CD14-positive monocyte (primary cell): ENCODE measurements at regions not wholly inside any gene's neighbourhood (a gene's known extent, or its start where the extent isn't known, plus 50 kb on each side); places are given as distances from the start of the nearest gene placed in this dataset.

ENCODE experiments used
- DNase-seq, 3 donors: peaks; one replicate each; pipeline ENCODE4 v3.0.0-alpha.2; 2011 to 2022
- H2AFZ ChIP-seq: 2 replicates; pipeline ENCODE4 v1.6.0; 2012; ENCODE audit warnings: mild to moderate bottlenecking, low read depth, low read length, inconsistent platforms; ENCODE audit not compliant: insufficient read depth, poor library complexity, severe bottlenecking
- H3K27ac ChIP-seq, 2 donors: 1 replicate in 1 of 2; 2 replicates in 1 of 2; pipeline ENCODE4 v1.5.1; 2012 to 2013; ENCODE audit warnings: low read length in 2 of 2, control low read depth in 1 of 2, inconsistent platforms in 1 of 2, low read depth in 1 of 2, mild to moderate bottlenecking in 1 of 2
- H3K27me3 ChIP-seq, 2 donors: one replicate each; pipeline versions ENCODE4 v1.6.0 to v1.6.1; 2011 to 2013; ENCODE audit warnings: low read length in 2 of 2; ENCODE audit not compliant: control insufficient read depth in 2 of 2, insufficient read depth in 2 of 2
- H3K36me3 ChIP-seq, 2 donors: replicated peaks in 1 of 2; 1 replicate in 1 of 2; 2 replicates in 1 of 2; pipeline versions ENCODE4 v1.5.1 to v1.6.1; 2012 to 2013; ENCODE audit warnings: low read length in 2 of 2, control low read depth in 1 of 2, inconsistent platforms in 1 of 2, mild to moderate bottlenecking in 1 of 2; ENCODE audit not compliant: insufficient read depth in 2 of 2, control insufficient read depth in 1 of 2
- H3K4me1 ChIP-seq, 2 donors: 1 replicate in 1 of 2; 2 replicates in 1 of 2; pipeline versions ENCODE4 v1.5.1 to v1.6.1; 2012 to 2013; ENCODE audit warnings: low read length in 2 of 2, control low read depth in 1 of 2, inconsistent platforms in 1 of 2, mild to moderate bottlenecking in 1 of 2, moderate library complexity in 1 of 2; ENCODE audit not compliant: insufficient read depth in 2 of 2, control insufficient read depth in 1 of 2
- H3K4me2 ChIP-seq: replicated peaks from 2 replicates; pipeline ENCODE3; 2012; ENCODE audit warnings: low read length, moderate library complexity, mild to moderate bottlenecking; ENCODE audit not compliant: poor library complexity, severe bottlenecking; ENCODE audit errors: extremely low read depth
- H3K4me3 ChIP-seq, 3 experiments: fragments of 200-600 bp in 1 of 3; sonication (generic) in 1 of 3; replicated peaks in 1 of 3; 1 replicate in 2 of 3; 2 replicates in 1 of 3; pipeline ENCODE4 v1.5.1; 2011 to 2013; ENCODE audit warnings: low read length in 3 of 3, mild to moderate bottlenecking in 3 of 3, control low read depth in 2 of 3, low read depth in 2 of 3, inconsistent platforms in 1 of 3, moderate library complexity in 1 of 3
- H3K79me2 ChIP-seq: 2 replicates; pipeline ENCODE4 v1.6.0; 2012; ENCODE audit warnings: mild to moderate bottlenecking, control low read depth, inconsistent platforms, low read length, moderate library complexity; ENCODE audit not compliant: insufficient read depth
- H3K9ac ChIP-seq: 2 replicates; pipeline ENCODE4 v1.6.0; 2017; ENCODE audit warnings: low read length, mild to moderate bottlenecking; ENCODE audit not compliant: insufficient read depth, poor library complexity, severe bottlenecking
- H3K9me3 ChIP-seq, 2 donors: replicated peaks in 1 of 2; 1 replicate in 1 of 2; 2 replicates in 1 of 2; pipeline versions ENCODE4 v1.5.1 to v1.6.1; 2012 to 2013; ENCODE audit warnings: low read length in 2 of 2, control low read depth in 1 of 2; ENCODE audit not compliant: control insufficient read depth in 1 of 2, insufficient read depth in 1 of 2
- H4K20me1 ChIP-seq: 2 replicates; pipeline ENCODE4 v1.6.0; 2012; ENCODE audit warnings: mild to moderate bottlenecking, low read length, control low read depth, moderate library complexity; ENCODE audit not compliant: insufficient read depth
- H3K27ac Mint-ChIP-seq, 7 donors: one replicate each; pipeline ENCODE4 v1.8.0; 2020; ENCODE audit warnings: mild to moderate bottlenecking in 7 of 7, mixed read lengths in 7 of 7, moderate library complexity in 6 of 7, inconsistent platforms in 2 of 7
- H3K27me3 Mint-ChIP-seq, 3 donors: one replicate each; pipeline ENCODE4 v1.8.0; 2021 to 2022; ENCODE audit warnings: low read depth in 3 of 3, mild to moderate bottlenecking in 3 of 3, mixed read lengths in 3 of 3, moderate library complexity in 3 of 3, inconsistent platforms in 1 of 3
- H3K36me3 Mint-ChIP-seq, 2 donors: one replicate each; pipeline ENCODE4 v1.8.0; 2020; ENCODE audit warnings: mixed read lengths in 2 of 2, inconsistent platforms in 1 of 2, mild to moderate bottlenecking in 1 of 2
- H3K4me1 Mint-ChIP-seq: one replicate; pipeline ENCODE4 v1.8.0; 2020; ENCODE audit warnings: mild to moderate bottlenecking, mixed read lengths
- H3K4me3 Mint-ChIP-seq, 2 donors: one replicate each; pipeline ENCODE4 v1.8.0; 2020; ENCODE audit warnings: mild to moderate bottlenecking in 2 of 2, mixed read lengths in 2 of 2, moderate library complexity in 1 of 2
- H3K9me3 Mint-ChIP-seq, 7 donors: one replicate each; pipeline ENCODE4 v1.8.0; 2020 to 2022; ENCODE audit warnings: mixed read lengths in 7 of 7, mild to moderate bottlenecking in 6 of 7, moderate library complexity in 6 of 7, inconsistent platforms in 2 of 7
- CTCF ChIP-seq: fragments of 200-600 bp; IDR thresholded peaks from one replicate; pipeline ENCODE4 v1.8.0; 2022; ENCODE audit warnings: antibody characterized with exemption, mild to moderate bottlenecking
- WGBS: methylation state at CpG from one replicate; pipeline ENCODE4 v1.1.5; 2013; ENCODE audit warnings: missing lambda C conversion rate; ENCODE audit not compliant: insufficient coverage; 5-methylcytosine and 5-hydroxymethylcytosine counted together
- intact Hi-C, 2 donors: fragments of 100-400 bp; cut with micrococcal nuclease; formaldehyde crosslinking; loops; one replicate each; pipeline versions ENCODE4 v1.15.0 to v1.15.1; 2023

DNA sequence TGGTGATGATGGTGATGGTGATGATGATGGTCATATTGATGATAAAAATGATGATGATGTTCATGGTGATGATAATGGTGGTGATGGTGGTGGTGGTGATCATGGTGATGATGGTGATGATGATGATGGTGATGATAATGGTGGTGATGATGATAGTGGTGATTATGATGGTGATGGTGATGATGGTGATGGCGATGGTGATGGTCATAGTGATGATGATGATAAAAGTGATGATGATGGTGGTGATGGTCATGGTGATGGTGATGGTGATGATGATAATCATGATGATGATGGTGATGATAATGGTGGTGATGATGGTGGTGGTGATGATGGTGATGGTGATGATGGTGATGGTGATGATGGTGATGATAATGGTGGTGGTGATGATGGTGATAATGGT is 478.7 kb downstream of the TYW1 start:
- Histone ChIP-seq H3K79me2 (no peaks in the 10 kb centered on the region), H3K4me3 (no peak overlapping the region), H3K9ac (no peak overlapping the region), H3K36me3 (no peaks in the 10 kb centered on the region), H3K9me3 (peaks cover 0 to 2% of the 10 kb centered on the region in 2 donors), H3K27me3 (no peaks in the 10 kb centered on the region), H3K27ac (no peak overlapping the region), H3K4me1 (no peaks in the 10 kb centered on the region), H4K20me1 (no peaks in the 10 kb centered on the region), H3K4me2 (no peak overlapping the region), H2AFZ (no peak overlapping the region)
- no peak for TF ChIP-seq CTCF
- peaks cover 0 to 8% (median 3%) of the 10 kb centered on the region in 7 donors for H3K9me3 Mint-ChIP-seq
- peaks cover 0 to 3% (median 1%) of the 10 kb centered on the region in 3 donors for H3K27me3 Mint-ChIP-seq
- no peak overlapping the region for H3K4me3 Mint-ChIP-seq
- 89% methylated on average over 1 of the region's 1 CpG for WGBS
- no peaks in the 10 kb centered on the region for H3K4me1 Mint-ChIP-seq
- intact Hi-C loops: no loop called here
- H3K27ac Mint-ChIP-seq: no peak overlapping the region
- DNase-seq: no peak
- no peaks in the 10 kb centered on the region for H3K36me3 Mint-ChIP-seq

DNA sequence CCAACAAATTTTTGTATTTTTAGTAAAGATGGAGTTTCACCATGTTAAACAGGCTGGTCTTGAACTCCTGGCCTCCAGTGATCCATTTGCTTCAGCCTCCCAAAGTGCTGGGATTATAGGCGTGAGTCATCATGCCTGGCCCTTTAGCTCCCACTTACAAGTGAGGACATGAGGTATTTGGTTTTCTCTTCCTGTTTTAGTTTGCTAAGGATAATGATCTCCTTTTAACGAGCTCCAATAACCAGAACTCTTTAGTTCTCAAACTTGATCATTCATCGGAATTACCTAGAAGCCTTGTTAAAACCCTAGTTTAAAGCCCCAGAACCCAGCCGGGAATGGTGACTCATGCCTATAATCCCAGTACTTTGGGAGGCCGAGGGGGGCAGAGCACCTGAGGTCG is 481.4 kb downstream of the TYW1 start:
- H3K27ac ChIP-seq: no peak overlapping the region
- H3K9ac ChIP-seq: no peak overlapping the region
- H3K4me1 ChIP-seq: no peaks in the 10 kb centered on the region
- H3K36me3 Mint-ChIP-seq: no peaks in the 10 kb centered on the region
- WGBS: 89% methylated on average over 4 of the region's 6 CpGs
- no peaks in the 10 kb centered on the region for H3K27me3 ChIP-seq
- no peaks in the 10 kb centered on the region for H3K36me3 ChIP-seq
- no peak for TF ChIP-seq CTCF
- no peak overlapping the region for H3K4me2 ChIP-seq
- H3K27ac Mint-ChIP-seq: no peak overlapping the region
- no peak overlapping the region for H3K4me3 Mint-ChIP-seq
- H3K79me2 ChIP-seq: no peaks in the 10 kb centered on the region
- no peaks in the 10 kb centered on the region for H3K4me1 Mint-ChIP-seq
- no peaks in the 10 kb centered on the region for H4K20me1 ChIP-seq
- H3K9me3 ChIP-seq: peaks cover 0 to 2% of the 10 kb centered on the region in 2 donors
- intact Hi-C loops: no loop called here
- H3K4me3 ChIP-seq: no peak overlapping the region
- peaks cover 0 to 4% (median 1%) of the 10 kb centered on the region in 3 donors for H3K27me3 Mint-ChIP-seq
- peaks cover 0 to 5% (median 3%) of the 10 kb centered on the region in 7 donors for H3K9me3 Mint-ChIP-seq
- H2AFZ ChIP-seq: no peak overlapping the region
- no peak for DNase-seq
